B cell (primary cell): ENCODE measurements at regions not wholly inside any gene's neighbourhood (a gene's known extent, or its start where the extent isn't known, plus 50 kb on each side); places are given as distances from the start of the nearest gene placed in this dataset.

Source experiments
- ATAC-seq: fragments of 200-7000 bp; cut with Tn5 transposase; one replicate; pipeline ENCODE4 v1.10.0; 2021; ENCODE audit warnings: low read depth, mild to moderate bottlenecking, moderate number of reproducible peaks, moderate library complexity
- CTCF ChIA-PET: fragments of 350-600 bp; sonication (Branson Sonifier 250); formaldehyde crosslinking; loops from one replicate; lab custom pipeline; 2021; ENCODE audit warnings: antibody characterized with exemption, inconsistent platforms; lab: Charles Lee
- POLR2A ChIA-PET: fragments of 350-600 bp; sonication (Branson Sonifier 250); formaldehyde crosslinking; loops from one replicate; lab custom pipeline; 2021; ENCODE audit warnings: antibody characterized with exemption; lab: Charles Lee
- DNase-seq: peaks from one replicate; pipeline ENCODE4 v3.0.0; 2013
- H2AFZ ChIP-seq: 2 replicates; pipeline ENCODE4 v1.6.1; 2012; ENCODE audit warnings: mild to moderate bottlenecking, low read depth, low read length; ENCODE audit not compliant: insufficient read depth, poor library complexity, severe bottlenecking
- H3K27ac ChIP-seq, 2 donors: 1 replicate in 1 of 2; 2 replicates in 1 of 2; pipeline ENCODE4 v1.5.1; 2012 to 2013; ENCODE audit warnings: low read length in 2 of 2, mild to moderate bottlenecking in 2 of 2, moderate library complexity in 1 of 2
- H3K27me3 ChIP-seq, 4 experiments: fragments of 200-600 bp in 1 of 4; sonication (generic) in 1 of 4; replicated peaks in 1 of 4; 1 replicate in 2 of 4; 2 replicates in 2 of 4; pipeline versions ENCODE4 v1.6.1 to v1.7.0; 2013 to 2016; ENCODE audit warnings: low read length in 3 of 4, mild to moderate bottlenecking in 2 of 4, mixed read lengths in 1 of 4, moderate library complexity in 1 of 4; ENCODE audit not compliant: insufficient read depth in 4 of 4, control insufficient read depth in 3 of 4; ENCODE audit errors: control extremely low read depth in 1 of 4
- H3K36me3 ChIP-seq, 2 experiments: replicated peaks in 1 of 2; 1 replicate in 1 of 2; 2 replicates in 1 of 2; pipeline versions ENCODE4 v1.6.1 to v1.7.1; 2013; ENCODE audit warnings: low read length in 1 of 2; ENCODE audit not compliant: insufficient read depth in 2 of 2, control insufficient read depth in 1 of 2; ENCODE audit errors: control extremely low read depth in 1 of 2, extremely low read depth in 1 of 2
- H3K4me1 ChIP-seq, 2 donors: fragments of 200-600 bp in 1 of 2; sonication (generic) in 1 of 2; 1 replicate in 1 of 2; 2 replicates in 1 of 2; pipeline versions ENCODE4 v1.5.1 to v1.6.1; 2013 to 2017; ENCODE audit warnings: low read length in 2 of 2; ENCODE audit not compliant: control insufficient read depth in 2 of 2, insufficient read depth in 2 of 2
- H3K4me2 ChIP-seq: replicated peaks from 2 replicates; pipeline ENCODE3; 2012; ENCODE audit warnings: mild to moderate bottlenecking, low read depth, low read length; ENCODE audit not compliant: poor library complexity, severe bottlenecking
- H3K4me3 ChIP-seq, 5 experiments: fragments of 200-600 bp in 1 of 5; sonication (generic) in 1 of 5; 1 replicate in 3 of 5; 2 replicates in 2 of 5; pipeline versions ENCODE4 v1.5.1 to v1.7.0; 2011 to 2016; ENCODE audit warnings: low read length in 4 of 5, mild to moderate bottlenecking in 4 of 5, low read depth in 2 of 5, control low read depth in 1 of 5, moderate library complexity in 1 of 5; ENCODE audit not compliant: insufficient read depth in 1 of 5; ENCODE audit errors: control extremely low read depth in 1 of 5, extremely low read depth in 1 of 5
- H3K79me2 ChIP-seq: fragments of 200-600 bp; sonication (generic); one replicate; pipeline ENCODE4 v1.6.0; 2016; ENCODE audit warnings: low read length; ENCODE audit not compliant: control insufficient read depth, insufficient read depth
- H3K9ac ChIP-seq: fragments of 200-600 bp; sonication (generic); 2 replicates; pipeline ENCODE4 v1.6.1; 2017; ENCODE audit warnings: mild to moderate bottlenecking, low read length, moderate library complexity
- H3K9me3 ChIP-seq, 3 donors: one replicate each; pipeline versions ENCODE4 v1.6.1 to v1.7.1; 2013; ENCODE audit warnings: low read length in 2 of 3; ENCODE audit not compliant: control insufficient read depth in 2 of 3, insufficient read depth in 1 of 3; ENCODE audit errors: control extremely low read depth in 1 of 3
- H4K20me1 ChIP-seq: 2 replicates; pipeline ENCODE4 v1.6.0; 2012; ENCODE audit warnings: mild to moderate bottlenecking, low read length; ENCODE audit not compliant: insufficient read depth, control insufficient read depth, poor library complexity, severe bottlenecking
- H3K27ac Mint-ChIP-seq: one replicate; pipeline ENCODE4 v1.8.0; 2021; ENCODE audit warnings: mixed read lengths
- H3K27me3 Mint-ChIP-seq: one replicate; pipeline ENCODE4 v1.8.0; 2021; ENCODE audit warnings: mixed read lengths
- H3K4me1 Mint-ChIP-seq: one replicate; pipeline ENCODE4 v1.8.0; 2021; ENCODE audit warnings: mixed read lengths
- H3K4me3 Mint-ChIP-seq: one replicate; pipeline ENCODE4 v1.8.0; 2021; ENCODE audit warnings: mixed read lengths
- H3K9me3 Mint-ChIP-seq: one replicate; pipeline ENCODE4 v1.8.0; 2022; ENCODE audit warnings: mixed read lengths; ENCODE audit not compliant: insufficient read depth
- CTCF ChIP-seq: fragments of 200-600 bp; IDR thresholded peaks from one replicate; pipeline ENCODE4 v1.8.0; 2022; ENCODE audit warnings: antibody characterized with exemption, mild to moderate bottlenecking
- EZH2 ChIP-seq: IDR thresholded peaks from 2 replicates; pipeline ENCODE4 v1.6.1; 2012; ENCODE audit warnings: borderline replicate concordance, low read depth, mild to moderate bottlenecking, moderate library complexity, low read length; ENCODE audit not compliant: insufficient read depth, poor library complexity, severe bottlenecking
- WGBS: methylation state at CpG from one replicate; pipeline ENCODE4 v1.1.5; 2013; ENCODE audit warnings: missing lambda C conversion rate; ENCODE audit not compliant: insufficient coverage; 5-methylcytosine and 5-hydroxymethylcytosine counted together
- intact Hi-C: fragments of 100-400 bp; cut with micrococcal nuclease; formaldehyde crosslinking; loops from one replicate; pipeline ENCODE4 v1.10.0; 2022

GRCh38 chr2:23200068-23200786, 184.8 kb upstream of the KLHL29 start:
- Histone ChIP-seq H3K27me3 (no peaks in the 10 kb centered on the region), H3K27ac (no peak overlapping the region), H3K4me1 (no peaks in the 10 kb centered on the region), H2AFZ (no peak overlapping the region), H3K9ac (no peak overlapping the region), H3K4me3 (no peak overlapping the region), H3K4me2 (no peak overlapping the region), H3K79me2 (no peaks in the 10 kb centered on the region), H4K20me1 (no peaks in the 10 kb centered on the region), H3K36me3 (no peaks in the 10 kb centered on the region), H3K9me3 (peaks cover 0 to 7% (median 0%) of the 10 kb centered on the region in 3 donors)
- POLR2A ChIA-PET: no interaction called here
- Mint-ChIP-seq H3K27me3 (peaks cover under 1% of the 10 kb centered on the region), H3K4me1 (no peaks in the 10 kb centered on the region), H3K27ac (no peak overlapping the region), H3K4me3 (no peak overlapping the region), H3K9me3 (peaks cover 4% of the 10 kb centered on the region)
- 100% methylated on average over 1 of the region's 2 CpGs for WGBS
- intact Hi-C loops: no loop called here
- CTCF ChIA-PET: interaction anchor here (0.7 to 1.0 kb wide), 2 partner anchors 8 to 16 kb away, joined by 3 read pairs; no protein-coding TSS in a partner anchor
- no peak for TF ChIP-seq EZH2
- TF ChIP-seq CTCF: no peak
- ATAC-seq: no peak
- DNase-seq: no peak

GRCh38 chr2:23200787-23201114, 184.2 kb upstream of the KLHL29 start:
- no peaks in the 10 kb centered on the region for H3K36me3 ChIP-seq
- no peak for DNase-seq
- H4K20me1 ChIP-seq: no peaks in the 10 kb centered on the region
- Mint-ChIP-seq H3K27me3 (no peaks in the 10 kb centered on the region), H3K9me3 (peaks cover 4% of the 10 kb centered on the region), H3K4me1 (no peaks in the 10 kb centered on the region), H3K27ac (no peak overlapping the region), H3K4me3 (no peak overlapping the region)
- H3K9me3 ChIP-seq: peaks cover 0 to 7% (median 0%) of the 10 kb centered on the region in 3 donors
- H3K4me1 ChIP-seq: no peaks in the 10 kb centered on the region
- no peak overlapping the region for H3K9ac ChIP-seq
- H3K4me2 ChIP-seq: no peak overlapping the region
- no peaks in the 10 kb centered on the region for H3K27me3 ChIP-seq
- ATAC-seq: no peak
- CTCF ChIA-PET: interaction anchor here (0.7 to 1.0 kb wide), 2 partner anchors 8 to 17 kb away, joined by 3 read pairs; no protein-coding TSS in a partner anchor
- WGBS: 79% methylated on average over 5 of the region's 5 CpGs
- POLR2A ChIA-PET: no interaction called here
- no peak overlapping the region for H3K27ac ChIP-seq
- intact Hi-C loops: no loop called here
- no peaks in the 10 kb centered on the region for H3K79me2 ChIP-seq
- no peak overlapping the region for H2AFZ ChIP-seq
- TF ChIP-seq CTCF (no peak), EZH2 (no peak)
- no peak overlapping the region for H3K4me3 ChIP-seq
